Activated naive CD4-positive, alpha-beta T cell treated with Interleukin-2 at 50 U/mL for 16 hours (primary cell): ENCODE measurements at regions not wholly inside any gene's neighbourhood (a gene's known extent, or its start where the extent isn't known, plus 50 kb on each side); places are given as distances from the start of the nearest gene placed in this dataset.
"Not testable (repeated sequence)": the region's sequence is repeated elsewhere in the genome, so short reads cannot be mapped to it uniquely, and the experiment has no call there.

Source experiments
- DNase-seq: peaks from one replicate; pipeline ENCODE4 v3.0.0-alpha.2; 2020

GRCh38 chr3:6657591-6657990 lies 203.3 kb upstream of the GRM7 start:
- no peak for DNase-seq

- no peak for DNase-seq
Measured at GRCh38 chr3:6667354-6667753, 193.6 kb upstream of the GRM7 start.

- DNase-seq, result no peak
Measured at GRCh38 chr3:6671363-6671762, 189.6 kb upstream of the GRM7 start.

GRCh38 chr3:6679510-6679909 lies 181.4 kb upstream of the GRM7 start:
- no peak for DNase-seq

GRCh38 chr3:6680119-6680806 lies 180.7 kb upstream of the GRM7 start:
- no peak for DNase-seq

DNA sequence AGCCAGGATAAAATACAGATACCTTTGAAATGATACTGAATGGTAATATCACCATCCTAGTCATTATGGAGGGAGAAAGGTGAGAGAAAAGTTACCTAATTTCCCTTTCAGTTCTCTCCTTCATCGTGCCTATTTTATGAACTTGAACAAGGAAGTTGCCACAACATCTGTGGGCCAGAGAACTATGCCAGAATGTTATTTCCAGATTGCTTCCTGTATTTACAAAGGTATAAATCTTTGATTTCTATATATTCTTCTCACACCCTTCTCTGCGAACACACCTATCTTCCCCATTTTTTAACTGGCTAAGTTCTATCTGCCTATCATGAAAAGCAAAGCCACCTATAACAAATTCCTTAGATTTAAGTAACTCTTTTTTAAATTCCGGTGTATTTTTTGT lies 163.6 kb upstream of the GRM7 start:
- DNase-seq, result no peak

DNA sequence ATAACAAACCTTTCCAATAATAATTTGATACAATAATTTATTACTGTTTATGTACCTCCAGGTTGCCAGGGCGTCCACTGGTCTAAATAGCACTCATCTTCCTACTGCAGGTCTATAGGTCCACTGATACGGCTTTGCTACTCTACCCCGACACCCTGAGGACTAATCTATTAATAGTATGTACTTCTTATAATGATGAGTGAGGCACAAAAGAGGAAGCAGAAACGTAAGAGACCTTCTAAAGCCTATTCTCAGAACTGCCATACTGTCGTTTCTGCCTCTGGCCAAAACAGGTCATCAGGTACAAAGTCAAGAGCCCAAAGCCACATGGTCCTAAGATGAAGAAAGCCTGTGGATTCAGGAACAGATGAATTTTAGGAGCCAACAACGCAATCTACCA lies 163.2 kb upstream of the GRM7 start:
- DNase-seq, result no peak

- DNase-seq, result not testable (repeated sequence)
Measured at GRCh38 chr3:6704817-6705216, 156.1 kb upstream of the GRM7 start.

GRCh38 chr3:6706777-6707176 lies 154.1 kb upstream of the GRM7 start:
- DNase-seq, result no peak

- no peak for DNase-seq
Measured at GRCh38 chr3:6709178-6709577, 151.7 kb upstream of the GRM7 start.

GRCh38 chr3:6714962-6715361 lies 146.0 kb upstream of the GRM7 start:
- DNase-seq, result no peak

DNA sequence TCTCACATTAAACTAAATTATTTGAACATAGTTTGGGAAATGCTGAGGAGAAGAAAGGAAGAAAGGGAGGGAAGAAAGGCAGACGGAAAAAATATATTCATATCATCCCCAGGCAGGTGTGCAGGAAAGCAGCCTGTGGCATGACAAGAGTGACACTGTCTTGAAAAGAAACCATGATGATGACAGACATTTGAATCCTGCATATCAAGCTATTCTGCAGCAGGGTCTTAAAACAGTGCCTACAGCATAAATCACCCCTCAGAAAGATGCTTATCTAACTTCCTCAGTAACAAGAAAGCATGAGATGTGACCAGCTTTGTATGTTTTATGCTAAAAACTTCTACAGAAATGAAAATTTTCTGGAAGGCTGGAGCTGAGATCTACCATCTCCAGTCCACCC lies 144.5 kb upstream of the GRM7 start:
- no peak for DNase-seq

DNA sequence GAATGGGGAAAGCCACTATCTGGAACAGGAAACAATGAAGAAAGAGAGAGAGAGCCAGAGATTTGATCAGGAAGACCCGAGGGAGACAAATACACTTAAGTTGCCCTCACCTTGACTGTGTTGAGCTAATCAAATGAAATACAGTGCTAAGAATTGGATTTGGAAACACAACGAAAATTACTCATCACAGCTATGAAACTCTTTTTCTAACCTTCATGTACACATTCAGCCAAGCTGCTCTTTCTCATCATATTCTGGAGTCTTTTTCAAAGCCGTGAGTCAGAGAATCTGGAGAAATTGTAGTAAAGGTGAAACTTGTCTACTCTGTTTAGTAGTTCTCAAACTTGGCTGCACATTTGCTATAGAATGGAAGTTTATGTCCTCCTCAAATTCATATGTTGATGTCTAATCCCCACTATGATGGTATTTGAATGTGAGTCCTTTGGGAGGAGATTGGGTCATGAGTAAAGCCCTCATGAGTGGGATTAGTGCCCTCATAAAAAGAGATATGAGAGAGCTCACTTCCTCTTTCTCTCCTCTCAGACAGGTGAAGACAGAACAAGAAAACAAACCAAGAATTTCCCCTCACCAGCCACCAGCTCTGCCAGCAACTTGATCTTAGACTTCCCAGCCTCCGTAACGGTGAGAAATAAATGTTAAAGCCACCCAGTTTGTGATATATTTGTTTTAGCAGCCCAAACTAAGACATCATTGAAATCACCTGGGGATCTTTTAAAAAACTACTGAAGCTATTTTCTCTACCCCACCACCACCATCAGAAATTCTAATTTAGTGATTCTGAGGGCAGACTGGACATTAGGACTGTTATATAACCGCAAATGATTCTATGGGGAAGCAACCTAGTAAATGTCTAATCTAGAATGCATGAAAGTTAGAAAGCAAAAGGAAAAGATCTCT lies 143.6 kb upstream of the GRM7 start:
- DNase-seq, result no peak

DNA sequence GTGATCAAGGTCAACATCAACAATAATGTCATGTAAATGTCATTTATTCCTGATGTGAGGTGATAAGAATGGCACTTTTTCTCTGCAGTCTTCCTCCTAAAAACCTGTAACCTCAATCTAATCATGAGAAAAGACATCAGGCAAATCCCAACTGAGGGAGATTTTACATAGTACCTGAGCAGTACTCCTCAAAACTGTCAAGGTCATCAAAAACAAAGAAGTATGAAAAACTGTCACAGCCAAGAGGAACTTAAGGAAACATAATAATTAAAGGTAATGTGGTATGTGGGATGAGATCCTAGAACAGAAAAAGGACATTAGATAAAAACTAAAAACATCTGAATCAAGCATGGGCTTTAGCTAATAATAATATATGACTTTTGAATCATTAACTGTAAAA lies 140.9 kb upstream of the GRM7 start:
- no peak for DNase-seq

DNA sequence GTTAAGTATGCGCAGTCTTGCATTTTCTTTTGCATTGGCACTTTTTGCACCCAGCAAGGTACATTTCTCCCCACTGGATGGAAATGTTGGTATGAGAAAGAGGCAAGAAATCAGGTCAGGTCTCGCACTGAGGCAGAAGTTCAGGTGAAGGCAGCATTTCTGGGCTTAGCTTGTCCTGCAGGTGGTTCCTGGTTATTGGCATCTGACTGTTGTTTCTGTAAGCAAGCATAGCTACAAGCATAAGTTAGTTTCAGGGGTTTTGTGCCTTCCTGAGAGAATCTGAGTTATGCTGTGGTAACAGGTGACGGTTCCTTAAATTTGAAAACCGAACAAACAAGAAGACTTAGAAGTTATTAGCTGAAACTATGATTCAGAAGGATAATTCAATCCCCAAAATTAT lies 139.4 kb upstream of the GRM7 start:
- DNase-seq, result no peak

GRCh38 chr3:6723205-6723604 lies 137.7 kb upstream of the GRM7 start:
- no peak for DNase-seq

DNA sequence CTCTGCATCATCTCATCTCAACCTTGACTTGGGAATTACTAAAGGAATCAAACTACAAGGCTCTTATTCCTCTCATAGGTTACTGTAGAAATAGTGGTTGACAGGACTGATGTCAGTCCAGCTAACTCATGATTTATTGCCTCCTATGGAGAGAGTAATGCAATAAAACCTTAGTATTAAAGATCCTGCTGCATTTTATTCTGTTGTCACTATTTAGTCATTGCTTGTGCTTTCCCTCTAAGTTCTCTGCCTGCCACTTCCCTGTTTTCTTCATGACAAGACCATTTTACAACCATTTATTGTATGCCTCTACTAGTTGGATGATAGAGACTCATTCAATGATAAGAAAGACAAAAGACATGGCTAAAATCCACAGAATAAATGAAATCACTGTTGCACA lies 134.1 kb upstream of the GRM7 start:
- no peak for DNase-seq

- DNase-seq, result no peak
Measured at GRCh38 chr3:6732807-6733206, 128.1 kb upstream of the GRM7 start.

GRCh38 chr3:6733699-6734394 lies 127.1 kb upstream of the GRM7 start:
- DNase-seq, result no peak

- no peak for DNase-seq
Measured at GRCh38 chr3:6734395-6734746, 126.5 kb upstream of the GRM7 start.

DNA sequence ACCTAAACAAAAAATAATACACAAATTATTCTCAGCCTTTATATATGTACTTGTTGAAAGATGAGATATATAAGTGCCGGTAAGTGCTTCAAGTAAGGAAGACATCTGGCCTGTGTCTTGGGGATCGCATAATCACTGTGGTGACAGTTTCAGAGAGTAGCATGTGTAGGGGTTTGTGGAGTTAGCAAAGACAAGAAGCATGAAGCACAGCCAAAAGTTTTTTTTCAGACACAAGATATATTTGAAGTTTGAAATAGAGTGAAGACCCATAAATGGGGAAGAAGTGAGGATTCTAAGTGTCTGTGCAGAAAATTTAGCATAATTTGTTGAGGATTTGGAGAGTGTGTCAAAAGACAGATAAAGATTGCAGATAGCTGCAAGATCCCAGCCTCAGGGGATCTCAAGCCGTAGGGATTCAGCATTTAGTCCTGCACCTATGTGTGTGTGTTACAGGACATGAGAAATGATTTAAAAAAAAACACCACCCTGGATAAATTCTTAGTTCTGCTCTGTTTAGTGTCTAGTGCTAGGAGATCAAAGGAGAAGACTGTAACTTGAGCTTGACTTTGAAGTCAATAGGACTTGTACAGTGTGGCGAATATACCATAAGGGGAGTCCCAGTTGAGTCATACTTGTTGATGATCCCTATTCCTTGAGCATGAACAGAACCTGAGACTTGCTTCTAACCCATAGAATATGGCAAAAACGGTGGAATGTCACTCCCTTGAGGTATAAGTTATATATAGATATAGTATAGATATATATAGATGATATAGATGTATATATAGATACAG lies 123.9 kb upstream of the GRM7 start:
- no peak for DNase-seq

- DNase-seq, result no peak
Measured at GRCh38 chr3:6737630-6738029, 123.3 kb upstream of the GRM7 start.

DNA sequence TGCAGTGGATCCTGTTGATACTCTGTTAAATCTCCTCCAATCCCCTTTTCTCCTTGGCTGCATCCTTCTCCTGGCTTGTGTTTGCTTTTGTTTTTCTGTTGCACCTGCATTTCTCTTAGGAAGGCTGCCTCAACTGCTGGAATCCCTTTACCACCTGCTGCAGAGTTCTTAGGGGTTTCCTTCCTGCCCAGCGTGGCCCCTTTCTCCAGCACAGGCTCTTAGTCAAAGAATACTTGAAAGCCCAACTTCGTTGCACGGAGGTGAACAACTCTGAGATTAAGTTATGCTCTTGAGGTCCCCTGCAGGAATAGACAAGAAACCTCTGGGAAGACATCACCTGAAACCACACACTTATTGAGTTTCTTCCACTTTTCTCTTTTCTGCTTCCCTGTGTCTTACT lies 121.6 kb upstream of the GRM7 start:
- DNase-seq, result no peak
